GM19452 (cell line): ENCODE measurements at regions not wholly inside any gene's neighbourhood (a gene's known extent, or its start where the extent isn't known, plus 50 kb on each side); places are given as distances from the start of the nearest gene placed in this dataset.
A peak's percentile ranks its signal among the peaks of the same experiment; 100 is the strongest.

Experiments
- ATAC-seq: cut with Tn5 transposase; IDR thresholded peaks from one replicate; pipeline ENCODE4 v1.9.1; 2021; ENCODE audit not compliant: unreplicated experiment

DNA sequence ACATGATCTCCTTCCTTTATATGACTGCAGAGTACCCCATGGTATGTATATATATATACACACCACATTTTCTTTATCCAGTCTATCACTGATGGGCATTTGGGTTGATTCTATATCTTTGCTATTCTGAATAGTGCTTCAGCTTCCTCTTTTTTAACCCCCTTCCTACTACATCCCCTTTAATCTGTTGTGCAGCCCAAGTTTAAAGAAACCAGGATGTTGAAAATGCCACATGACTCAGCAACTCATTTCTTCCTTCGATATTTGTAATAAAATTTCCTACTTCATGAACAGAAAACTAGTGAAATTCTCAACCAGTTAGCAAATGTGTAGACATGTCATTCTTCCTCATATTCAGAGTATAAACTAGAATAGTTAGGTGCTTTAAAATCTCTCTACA is 1245.7 kb upstream of the SORCS1 start:
- no peak for ATAC-seq

DNA sequence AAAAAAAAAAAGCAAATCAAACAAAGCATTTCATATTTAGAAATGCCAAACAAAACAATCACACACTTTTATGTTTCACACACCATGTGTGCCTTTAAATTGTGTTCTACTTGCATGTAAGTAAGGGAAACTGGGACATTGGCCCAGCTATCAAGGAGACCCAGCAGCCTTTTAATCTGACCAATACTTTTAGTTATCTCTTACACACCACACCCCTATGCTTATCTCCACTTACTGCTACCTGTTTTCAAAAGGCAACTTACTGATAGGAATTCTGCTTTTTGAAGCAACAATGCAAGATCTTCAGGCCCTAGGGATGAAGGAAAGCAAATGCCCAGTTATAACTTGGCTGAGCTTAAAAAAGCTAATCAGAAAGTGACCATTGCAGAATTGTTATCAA is 1244.8 kb upstream of the SORCS1 start:
- no peak for ATAC-seq

DNA sequence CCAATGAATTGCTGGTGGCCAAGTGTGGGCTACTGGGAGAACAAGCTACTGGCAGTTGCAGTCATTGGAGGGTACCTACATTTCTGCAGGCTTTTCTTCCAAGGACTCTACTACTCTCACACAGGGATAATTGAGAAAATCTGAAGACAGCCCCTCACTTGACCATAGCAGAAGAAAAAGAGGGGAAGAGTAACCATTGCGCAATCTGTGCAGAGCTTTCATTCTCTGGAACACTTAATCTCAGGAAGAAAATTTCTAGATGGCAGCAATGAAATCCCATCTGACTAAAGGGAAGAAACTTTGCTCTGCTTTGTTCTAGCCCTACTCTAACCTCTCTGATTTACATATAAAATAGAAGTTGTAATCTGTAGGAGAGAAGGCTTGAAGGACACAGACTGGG is 1239.6 kb upstream of the SORCS1 start:
- no peak for ATAC-seq

DNA sequence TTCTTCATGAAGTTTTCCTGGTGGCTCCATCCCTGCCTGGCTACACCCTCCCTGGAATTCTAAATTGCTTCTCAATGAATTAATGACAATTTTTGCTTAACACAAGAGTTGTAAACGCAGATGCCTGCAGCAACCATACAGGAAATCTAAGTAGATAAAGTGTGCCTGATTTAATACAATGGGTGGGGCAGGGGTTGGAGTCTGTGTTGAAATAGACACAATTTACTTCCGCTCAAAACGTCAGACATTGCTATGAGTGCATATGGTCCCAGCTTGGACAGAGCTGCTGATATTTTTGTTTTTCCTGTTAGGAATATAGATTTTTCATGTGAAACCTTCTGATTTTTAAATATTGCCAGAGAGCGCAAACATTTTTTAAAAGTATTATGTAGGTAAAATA is 1235.0 kb upstream of the SORCS1 start:
- ATAC-seq: no peak

DNA sequence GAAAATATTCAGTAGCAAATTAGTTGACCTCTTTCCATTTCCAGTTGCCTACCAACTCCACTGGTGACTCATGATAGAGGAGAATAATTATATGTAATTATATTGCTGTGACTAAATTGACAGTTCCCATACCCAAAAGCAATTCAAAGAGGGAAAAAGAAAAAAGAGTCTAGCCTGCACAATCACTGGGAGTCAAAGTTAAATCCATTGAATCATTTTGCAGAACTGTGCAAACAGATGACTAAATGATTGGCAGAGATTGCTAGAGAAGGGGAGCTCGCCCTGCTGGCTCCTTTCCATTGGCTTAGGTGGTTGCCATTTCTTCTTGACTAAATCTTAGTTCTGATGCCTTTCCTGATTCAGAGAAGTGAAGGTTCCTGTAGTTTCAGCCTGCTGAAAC is 1228.6 kb upstream of the SORCS1 start:
- no peak for ATAC-seq

DNA sequence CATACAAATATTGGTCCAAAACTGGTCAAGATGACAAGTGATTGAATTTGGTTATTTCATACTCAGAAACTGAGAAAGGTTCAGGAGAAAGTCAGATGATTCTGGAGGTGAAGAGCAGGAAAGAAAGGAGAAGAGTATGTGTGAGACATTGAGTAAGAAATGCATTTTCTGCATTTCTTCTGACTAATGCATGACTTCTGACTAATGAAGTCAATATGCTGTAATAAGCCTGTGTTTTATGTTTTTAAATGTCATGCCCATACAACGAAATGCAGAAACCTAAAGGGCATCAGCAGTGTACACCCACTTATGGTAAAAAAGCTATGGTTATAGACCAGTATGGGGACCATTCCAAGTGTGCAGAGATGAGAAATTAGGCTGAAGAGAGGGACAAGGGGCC is 1227.8 kb upstream of the SORCS1 start:
- no peak for ATAC-seq

DNA sequence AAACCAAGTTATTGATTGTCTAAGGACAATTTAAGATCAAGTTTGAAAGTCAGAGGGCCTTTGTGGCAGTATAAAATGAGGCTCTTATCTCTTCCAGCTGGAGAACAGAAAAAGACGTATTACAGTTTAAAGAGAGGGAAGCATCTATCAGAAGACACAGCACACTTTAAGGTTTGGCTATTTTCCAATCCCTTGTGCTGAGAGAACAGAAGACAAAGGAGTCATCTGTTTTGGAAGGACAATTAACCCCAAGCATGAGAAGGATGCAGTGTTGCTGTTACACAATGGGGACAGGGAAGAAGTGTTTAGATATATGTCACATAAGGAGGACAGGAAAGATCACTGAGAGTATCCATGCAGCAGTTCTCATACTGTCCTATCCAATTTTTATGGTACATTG is 1224.2 kb upstream of the SORCS1 start:
- ATAC-seq: no peak

DNA sequence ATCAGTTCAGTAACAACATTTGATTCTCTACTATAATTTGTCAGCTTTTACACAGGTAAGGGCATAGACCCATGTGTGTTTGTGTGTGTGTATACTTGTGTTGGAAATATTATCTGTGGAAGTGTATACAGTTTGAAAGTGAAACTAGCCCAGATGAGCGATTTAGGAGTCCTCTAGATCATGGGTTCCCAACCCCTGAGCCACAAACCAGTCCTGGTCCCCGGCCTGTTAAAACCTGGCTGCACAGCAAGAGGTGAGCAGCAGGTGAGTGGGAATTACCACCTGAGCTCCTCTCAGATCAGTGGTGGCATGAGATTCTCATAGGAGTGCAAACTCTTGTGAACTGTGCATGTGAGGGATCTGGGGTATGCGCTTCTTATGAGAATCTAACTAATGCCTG is 1221.5 kb upstream of the SORCS1 start:
- ATAC-seq: no peak

DNA sequence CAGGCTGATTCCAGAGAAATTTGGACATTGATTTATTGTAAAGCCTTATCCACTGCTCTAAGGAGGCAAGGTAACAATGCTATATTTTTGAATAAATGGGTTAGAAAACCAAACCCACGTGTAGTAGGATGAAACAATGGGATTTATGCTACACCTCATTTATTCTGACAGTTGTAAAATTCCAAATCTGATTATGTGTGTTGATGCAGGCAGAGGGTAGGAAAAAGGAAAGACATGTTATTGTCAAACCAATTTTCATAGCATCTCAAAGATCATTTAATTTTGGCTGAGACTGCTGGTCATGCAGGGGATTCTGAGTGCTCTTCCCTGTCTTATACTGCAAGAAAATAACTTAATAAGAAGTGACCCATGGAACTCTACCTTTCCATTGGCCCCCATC is 1219.9 kb upstream of the SORCS1 start:
- ATAC-seq: no peak

DNA sequence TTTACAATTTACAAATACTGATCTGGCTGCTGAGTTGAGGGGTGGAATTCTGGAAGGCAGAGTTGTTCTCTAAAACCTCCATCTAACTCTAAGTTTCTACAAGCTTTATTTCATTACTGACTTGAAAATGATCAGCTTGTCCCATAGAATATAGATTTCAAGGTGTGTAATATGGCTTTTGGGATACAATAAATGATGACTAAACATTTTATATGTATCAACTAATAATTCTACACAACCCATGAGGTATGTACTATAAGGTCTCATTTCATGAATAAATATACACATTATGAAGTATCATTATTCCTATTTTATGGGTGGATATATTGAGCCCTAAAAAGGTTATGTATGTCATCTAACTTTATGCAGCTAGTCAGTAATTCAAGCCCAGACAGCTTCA is 1214.3 kb upstream of the SORCS1 start:
- no peak for ATAC-seq

DNA sequence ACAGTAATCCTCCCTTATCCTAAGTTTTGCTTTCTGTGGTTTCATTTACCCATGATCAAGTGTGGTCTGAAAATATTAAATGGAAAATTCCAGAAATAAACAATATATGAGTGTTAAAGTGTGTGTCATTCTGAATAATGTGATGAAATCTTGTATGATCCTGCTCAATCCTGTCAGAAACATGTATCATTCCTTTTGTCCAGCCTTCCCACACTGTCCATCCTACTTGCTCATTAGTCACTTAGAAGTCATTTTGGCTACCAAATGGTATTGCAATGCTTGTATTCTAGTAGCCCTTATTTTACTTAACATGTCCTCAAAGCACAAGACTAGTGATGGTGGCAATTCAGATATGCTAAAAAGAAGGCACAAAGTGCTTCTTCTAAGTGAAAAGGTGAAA is 1211.2 kb upstream of the SORCS1 start:
- ATAC-seq: no peak

DNA sequence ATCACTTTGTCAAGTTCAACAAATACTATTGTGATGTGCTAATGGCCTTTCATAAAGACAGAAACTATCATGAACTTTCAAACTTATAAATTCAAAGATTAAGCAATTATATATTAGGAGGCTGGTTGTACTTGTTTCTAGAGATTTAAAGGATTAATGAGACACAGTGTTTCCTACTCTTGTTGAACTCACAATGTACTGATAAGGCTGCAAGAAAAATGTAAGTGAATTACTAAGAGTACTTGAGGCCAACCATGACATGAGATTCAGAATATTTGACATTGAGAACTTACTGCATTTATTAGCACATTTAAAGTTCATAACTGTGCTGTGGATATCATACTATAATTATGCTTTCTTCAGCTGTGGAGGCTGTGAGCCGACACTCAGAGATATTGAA is 1210.5 kb upstream of the SORCS1 start:
- ATAC-seq: no peak

DNA sequence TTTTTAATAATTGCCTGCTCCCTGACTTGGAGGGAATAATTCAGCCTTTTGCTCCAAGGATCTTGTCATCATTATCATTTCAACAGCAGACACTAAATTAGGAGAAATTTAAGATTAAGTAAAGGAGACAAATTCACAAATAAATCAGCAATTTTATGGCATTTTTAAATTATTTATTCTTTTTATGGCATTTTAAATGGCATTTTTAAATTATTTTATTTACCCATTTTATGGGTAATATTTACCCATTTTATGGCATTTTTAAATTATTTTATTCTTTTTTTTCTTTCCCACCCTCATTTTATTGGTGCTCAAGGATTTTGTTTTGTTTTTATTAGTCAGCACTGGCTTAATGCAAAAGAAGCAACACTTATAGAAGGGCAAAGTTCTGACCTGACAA is 1201.0 kb upstream of the SORCS1 start:
- no peak for ATAC-seq

DNA sequence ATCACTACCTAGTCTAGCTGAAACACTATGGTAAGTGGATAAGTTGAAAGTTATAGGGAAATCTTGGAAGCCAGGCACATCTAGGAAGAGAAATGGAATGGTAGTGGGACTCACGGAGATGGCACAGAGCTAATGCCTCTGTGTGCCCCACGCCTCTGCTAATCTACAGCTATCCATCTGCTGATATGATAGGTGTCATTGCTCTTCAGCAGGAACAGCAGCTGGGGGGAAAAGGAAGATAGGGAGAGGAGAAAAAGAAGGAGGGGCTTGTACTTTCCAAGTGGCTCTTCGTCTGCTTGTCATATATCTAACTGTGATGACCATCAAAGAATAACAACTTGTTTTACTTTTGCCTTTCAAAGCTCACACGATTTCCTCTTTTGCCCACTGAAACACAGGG is 1199.1 kb upstream of the SORCS1 start:
- no peak for ATAC-seq

DNA sequence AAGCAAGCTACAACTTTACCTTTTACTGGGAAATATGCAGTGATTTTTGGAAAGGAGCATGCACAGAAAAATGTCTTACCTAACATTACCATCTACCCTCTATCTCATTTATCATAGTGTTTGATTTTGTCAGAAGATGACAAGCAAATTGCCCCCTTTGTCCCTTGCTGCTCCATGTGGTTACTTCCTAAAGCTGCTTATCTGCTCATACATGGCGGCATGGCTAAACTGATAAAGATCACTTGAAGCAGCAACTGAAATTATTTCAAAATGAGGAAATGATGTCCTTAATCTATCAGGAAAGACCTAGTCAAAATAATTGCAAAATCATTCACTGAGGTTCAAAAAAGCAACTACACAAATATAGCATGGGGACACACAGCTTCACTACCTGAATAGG is 1198.5 kb upstream of the SORCS1 start:
- ATAC-seq: no peak

DNA sequence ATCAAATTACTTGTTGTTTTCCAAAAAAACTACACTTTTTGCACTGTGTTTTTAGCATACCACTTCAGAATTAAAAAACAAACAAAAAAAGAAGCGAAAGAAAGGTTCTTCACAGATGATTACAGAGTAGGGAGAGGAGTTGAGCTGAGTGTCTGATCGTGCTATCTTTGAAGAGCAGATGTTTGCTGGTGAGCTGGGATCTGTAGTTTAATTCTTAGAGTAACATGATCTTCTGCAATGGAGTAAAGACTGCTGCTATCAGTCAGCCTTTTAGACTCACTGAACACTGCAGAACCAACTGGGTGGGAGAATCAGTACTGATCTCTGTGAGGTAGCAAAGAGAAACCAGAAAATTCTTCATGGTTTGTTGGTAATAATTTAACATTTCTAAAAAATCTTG is 1197.8 kb upstream of the SORCS1 start:
- no peak for ATAC-seq

DNA sequence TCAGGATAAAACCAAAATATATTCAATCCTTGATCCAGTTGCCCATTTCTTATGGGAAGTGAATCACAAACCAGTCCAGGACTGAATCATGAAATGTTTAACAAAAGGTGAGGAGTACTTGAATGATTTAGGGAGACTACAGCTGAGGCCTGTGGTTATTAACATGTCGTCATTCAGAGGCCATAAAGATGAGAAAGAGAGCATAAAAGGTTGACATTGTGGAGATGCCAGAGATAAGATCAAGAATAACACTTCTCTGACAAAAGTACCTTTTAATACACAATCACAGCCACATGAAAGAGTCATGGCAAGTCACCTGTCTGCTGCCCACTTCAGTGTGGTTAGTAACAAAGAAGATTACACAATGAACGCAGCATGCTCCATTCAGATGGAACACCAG is 1195.7 kb upstream of the SORCS1 start:
- ATAC-seq: no peak

DNA sequence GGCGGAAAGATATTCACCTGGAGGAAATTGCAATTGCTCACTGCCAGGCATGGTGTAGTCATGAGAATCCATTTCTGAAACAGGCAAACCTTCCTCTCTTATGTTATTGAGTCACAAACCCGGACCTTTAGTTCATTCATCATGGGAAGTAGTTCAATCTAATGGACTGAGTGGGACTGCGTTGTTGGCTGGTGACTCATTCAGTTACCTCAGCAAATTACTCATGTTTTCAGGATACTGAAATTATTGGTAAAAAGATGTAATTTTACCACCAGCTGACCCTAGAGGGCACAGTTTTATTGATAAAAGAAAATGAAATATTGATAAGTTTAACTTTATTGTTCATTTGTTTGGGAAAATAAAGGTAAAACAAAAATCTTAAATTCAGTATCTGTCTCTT is 1194.4 kb upstream of the SORCS1 start:
- ATAC-seq: peak; percentile 47

DNA sequence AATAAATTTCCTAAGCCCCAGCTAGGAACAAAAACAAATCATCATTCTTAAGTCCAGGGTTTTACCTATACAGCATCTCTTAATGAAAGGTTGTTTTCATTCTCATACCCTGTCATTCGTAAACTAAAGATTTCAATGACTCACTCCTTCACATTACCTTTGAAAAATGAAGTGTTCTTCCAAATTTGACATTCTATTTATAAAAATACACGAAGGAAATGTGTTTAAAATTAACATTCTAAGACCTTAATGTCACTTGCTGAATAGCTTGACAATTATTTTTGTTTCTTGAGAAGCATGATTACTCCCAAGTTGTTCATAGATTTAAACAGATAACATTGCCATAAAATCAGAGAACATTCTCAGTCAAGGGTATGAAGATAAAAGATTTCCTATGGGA is 1188.3 kb upstream of the SORCS1 start:
- no peak for ATAC-seq

DNA sequence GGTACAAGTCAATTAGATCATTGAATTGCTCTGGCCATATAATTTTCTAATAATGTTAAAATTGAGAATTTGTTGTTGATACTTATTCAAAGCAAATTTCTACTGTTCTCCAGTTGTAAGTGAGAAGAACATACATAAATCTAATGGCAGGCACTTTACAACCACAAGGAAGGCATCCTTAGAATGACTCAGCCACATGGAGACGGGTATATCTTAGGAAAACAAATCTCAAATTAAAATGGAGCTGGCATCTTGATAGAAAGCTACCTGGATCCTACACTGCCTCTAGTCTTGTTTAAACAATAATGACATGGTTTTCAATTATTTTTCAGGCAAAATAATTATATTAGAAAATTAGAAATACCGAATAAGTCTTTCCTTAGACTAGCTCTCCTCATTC is 1183.7 kb upstream of the SORCS1 start:
- no peak for ATAC-seq

DNA sequence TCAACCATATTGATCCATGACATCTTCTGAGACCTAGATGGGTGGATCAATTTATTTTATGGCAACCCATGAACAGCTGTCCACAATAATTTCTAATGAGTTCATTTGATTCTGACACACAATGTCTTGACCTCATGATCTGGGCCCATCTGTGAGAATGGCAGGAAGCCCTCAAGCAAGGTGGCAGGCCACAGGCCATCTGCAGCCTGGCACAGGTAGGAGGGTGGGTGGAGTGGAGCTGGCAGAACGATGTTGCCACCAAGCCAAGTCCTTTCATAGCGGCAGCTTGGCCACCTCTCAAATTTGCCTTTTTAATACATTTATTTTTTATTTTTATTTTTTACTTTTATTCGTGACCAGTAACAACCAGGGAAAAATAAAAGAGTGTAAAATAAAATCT is 1181.6 kb upstream of the SORCS1 start:
- no peak for ATAC-seq

DNA sequence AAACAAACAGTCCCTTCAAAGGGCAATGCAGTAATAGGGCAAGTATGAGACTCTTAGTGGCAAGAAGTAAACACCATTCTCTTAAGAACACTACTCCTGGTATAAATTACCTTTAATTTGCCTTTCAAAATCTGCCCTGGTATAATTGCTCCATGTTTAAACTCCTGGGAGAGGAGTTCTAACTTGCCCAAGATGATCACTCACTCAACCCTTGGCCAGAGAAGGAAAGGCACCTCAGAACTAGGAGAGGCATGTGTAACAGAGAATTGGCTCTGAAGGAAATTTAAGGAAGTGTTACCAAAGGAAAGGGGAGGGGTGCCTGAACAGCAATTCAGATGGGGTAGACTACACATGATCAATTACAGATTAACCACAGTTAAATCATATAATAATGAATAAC is 1173.6 kb upstream of the SORCS1 start:
- no peak for ATAC-seq

DNA sequence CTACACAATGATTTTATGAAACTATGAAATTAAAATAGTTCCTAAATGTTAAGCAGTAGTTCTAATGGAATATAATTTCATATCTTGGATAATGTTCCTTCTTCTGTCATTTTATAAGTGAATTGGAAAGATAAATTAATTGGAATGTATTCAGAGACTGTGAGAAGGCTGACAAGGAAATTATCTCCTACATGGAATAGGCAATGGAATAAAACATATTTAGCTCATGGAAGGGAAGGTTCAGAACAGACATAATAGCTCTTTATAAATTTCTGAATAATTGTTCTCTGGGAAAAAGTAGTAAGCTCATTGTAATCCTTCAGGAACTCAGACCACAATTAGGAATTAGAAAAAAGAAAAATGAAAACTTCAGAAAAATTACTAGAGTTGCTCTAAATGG is 1172.3 kb upstream of the SORCS1 start:
- ATAC-seq: no peak

DNA sequence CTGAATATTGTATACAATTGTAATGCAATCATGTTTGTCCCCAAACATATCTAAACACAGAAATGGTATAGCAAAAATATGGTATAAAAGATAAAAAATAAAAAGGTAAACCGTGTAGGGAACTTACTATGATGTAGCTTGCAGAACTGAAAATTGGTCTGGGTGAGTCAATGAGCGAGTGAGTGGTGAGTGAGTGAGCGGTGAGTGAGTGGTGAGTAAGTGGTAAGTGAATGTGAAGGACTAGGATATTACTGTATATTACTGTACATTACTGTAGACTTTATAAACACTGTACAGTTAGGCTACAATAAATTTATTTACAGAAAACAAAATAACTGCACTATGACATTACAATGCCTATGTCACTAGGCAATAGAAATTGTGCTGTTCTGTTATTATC is 1163.2 kb upstream of the SORCS1 start:
- ATAC-seq: no peak
